ENCODE measurements at regions not wholly inside any gene's neighbourhood (a gene's known extent, or its start where the extent isn't known, plus 50 kb on each side); places are given as distances from the start of the nearest gene placed in this dataset.

GRCh38 chr1:184156521-184157393 is 105.2 kb downstream of the TSEN15 start:
- TF ChIP-seq CTCF (IDR thresholded peaks at IDR 0.05) (no peak), POLR2A (IDR thresholded peaks at IDR 0.05) (no peak)

All from thyroid gland (tissue), 4 donors.